Mesodermal cell (in vitro differentiated cells): ENCODE measurements at regions not wholly inside any gene's neighbourhood (a gene's known extent, or its start where the extent isn't known, plus 50 kb on each side); places are given as distances from the start of the nearest gene placed in this dataset.
"Not testable (repeated sequence)": the region's sequence is repeated elsewhere in the genome, so short reads cannot be mapped to it uniquely, and the experiment has no call there.

Experiments used
- H3K27ac ChIP-seq: 2 replicates; pipeline ENCODE4 v1.7.0; 2013; ENCODE audit warnings: mild to moderate bottlenecking, low read depth, low read length, moderate library complexity; ENCODE audit not compliant: severe bottlenecking
- H3K36me3 ChIP-seq: 2 replicates; pipeline ENCODE4 v1.7.1; 2013; ENCODE audit warnings: mild to moderate bottlenecking, low read length, moderate library complexity; ENCODE audit not compliant: control insufficient read depth, insufficient read depth
- H3K4me1 ChIP-seq: one replicate; pipeline ENCODE4 v1.7.1; 2013; ENCODE audit warnings: mild to moderate bottlenecking, low read length; ENCODE audit not compliant: insufficient read depth, control insufficient read depth, poor library complexity, severe bottlenecking
- H3K4me3 ChIP-seq: 2 replicates; pipeline ENCODE4 v1.7.0; 2013; ENCODE audit warnings: low read length, control low read depth, mild to moderate bottlenecking; ENCODE audit not compliant: insufficient read depth, poor library complexity, severe bottlenecking; ENCODE audit errors: extremely low read depth
- H3K9me3 ChIP-seq: 2 replicates; pipeline ENCODE4 v1.7.1; 2013; ENCODE audit warnings: mild to moderate bottlenecking, low read length, moderate library complexity; ENCODE audit not compliant: control insufficient read depth
- WGBS, 2 experiments: methylation state at CpG; one replicate each; pipeline ENCODE4 v1.1.5; 2013; ENCODE audit warnings: missing lambda C conversion rate in 2 of 2; ENCODE audit not compliant: insufficient coverage in 2 of 2; 5-methylcytosine and 5-hydroxymethylcytosine counted together

- no peaks in the 10 kb centered on the region for H3K9me3 ChIP-seq
- no peak overlapping the region for H3K4me3 ChIP-seq
- no peaks in the 10 kb centered on the region for H3K36me3 ChIP-seq
- no peaks in the 10 kb centered on the region for H3K4me1 ChIP-seq
- WGBS, 2 experiments = 67 to 100% methylated on average over 1 of the region's 1 CpG
- H3K27ac ChIP-seq = peak overlapping the region; percentile 36
Observed at GRCh38 chr12:13340149-13340548, 143.6 kb downstream of the EMP1 start.

GRCh38 chr12:13339538-13339937 is 143.0 kb downstream of the EMP1 start:
- H3K27ac ChIP-seq = peak overlapping the region; percentile 36
- WGBS, 2 experiments = 89 to 100% methylated on average over 1 of the region's 1 CpG
- H3K4me1 ChIP-seq = no peaks in the 10 kb centered on the region
- H3K36me3 ChIP-seq = no peaks in the 10 kb centered on the region
- no peaks in the 10 kb centered on the region for H3K9me3 ChIP-seq
- no peak overlapping the region for H3K4me3 ChIP-seq

- no peaks in the 10 kb centered on the region for H3K9me3 ChIP-seq
- H3K36me3 ChIP-seq = no peaks in the 10 kb centered on the region
- H3K4me3 ChIP-seq = no peak overlapping the region
- 90 to 100% methylated on average over 1 to 2 of the region's 4 CpGs for WGBS, 2 experiments
- H3K27ac ChIP-seq = no peak overlapping the region
- no peaks in the 10 kb centered on the region for H3K4me1 ChIP-seq
Observed at GRCh38 chr12:13339091-13339490, 142.6 kb downstream of the EMP1 start.

GRCh38 chr12:13337791-13338190 is 141.3 kb downstream of the EMP1 start:
- H3K4me3 ChIP-seq = no peak overlapping the region
- no peaks in the 10 kb centered on the region for H3K36me3 ChIP-seq
- H3K4me1 ChIP-seq = no peaks in the 10 kb centered on the region
- 76 to 78% methylated on average over 6 of the region's 6 CpGs for WGBS, 2 experiments
- no peak overlapping the region for H3K27ac ChIP-seq
- H3K9me3 ChIP-seq = no peaks in the 10 kb centered on the region

- WGBS, 2 experiments = 86 to 92% methylated on average over 3 to 4 of the region's 4 CpGs
- Histone ChIP-seq H3K4me1 (no peaks in the 10 kb centered on the region), H3K27ac (no peak overlapping the region), H3K4me3 (no peak overlapping the region), H3K9me3 (peaks cover 7% of the 10 kb centered on the region), H3K36me3 (no peaks in the 10 kb centered on the region)
Observed at GRCh38 chr12:13336216-13336615, 139.7 kb downstream of the EMP1 start.

GRCh38 chr12:13328535-13328934 is 132.0 kb downstream of the EMP1 start:
- WGBS, 2 experiments = 77 to 100% methylated on average over 1 to 2 of the region's 3 CpGs
- no peak overlapping the region for H3K4me3 ChIP-seq
- no peak overlapping the region for H3K27ac ChIP-seq
- peaks cover 7% of the 10 kb centered on the region for H3K9me3 ChIP-seq
- H3K4me1 ChIP-seq = no peaks in the 10 kb centered on the region
- H3K36me3 ChIP-seq = no peaks in the 10 kb centered on the region

GRCh38 chr12:13326076-13326475 is 129.6 kb downstream of the EMP1 start:
- 84 to 92% methylated on average over 2 to 4 of the region's 4 CpGs for WGBS, 2 experiments
- H3K9me3 ChIP-seq = no peaks in the 10 kb centered on the region
- no peak overlapping the region for H3K27ac ChIP-seq
- H3K36me3 ChIP-seq = no peaks in the 10 kb centered on the region
- H3K4me3 ChIP-seq = no peak overlapping the region
- H3K4me1 ChIP-seq = no peaks in the 10 kb centered on the region

- H3K9me3 ChIP-seq, H3K4me1 ChIP-seq, H3K4me3 ChIP-seq, H3K27ac ChIP-seq, H3K36me3 ChIP-seq: not testable (repeated sequence)
- no CpG with 5 or more reads among the region's 3 CpGs for WGBS, 2 experiments
Observed at GRCh38 chr12:13325037-13325436, 128.5 kb downstream of the EMP1 start.

GRCh38 chr12:13318231-13319015 is 121.9 kb downstream of the EMP1 start:
- WGBS, 2 experiments = 88 to 100% methylated on average over 1 of the region's 3 CpGs
- no peaks in the 10 kb centered on the region for H3K4me1 ChIP-seq
- no peak overlapping the region for H3K4me3 ChIP-seq
- H3K27ac ChIP-seq = no peak overlapping the region
- peaks cover 16% of the 10 kb centered on the region for H3K9me3 ChIP-seq
- no peaks in the 10 kb centered on the region for H3K36me3 ChIP-seq

GRCh38 chr12:13316587-13317246 is 120.2 kb downstream of the EMP1 start:
- Histone ChIP-seq H3K36me3 (no peaks in the 10 kb centered on the region), H3K4me1 (no peaks in the 10 kb centered on the region), H3K4me3 (no peak overlapping the region), H3K27ac (no peak overlapping the region), H3K9me3 (peaks cover 16% of the 10 kb centered on the region)
- WGBS, 2 experiments = 90 to 92% methylated on average over 4 to 5 of the region's 7 CpGs

- no peaks in the 10 kb centered on the region for H3K36me3 ChIP-seq
- H3K27ac ChIP-seq = no peak overlapping the region
- H3K9me3 ChIP-seq = peaks cover 16% of the 10 kb centered on the region
- no peaks in the 10 kb centered on the region for H3K4me1 ChIP-seq
- WGBS, 2 experiments = 95 to 100% methylated on average over 2 of the region's 2 CpGs
- no peak overlapping the region for H3K4me3 ChIP-seq
Observed at GRCh38 chr12:13313886-13314285, 117.4 kb downstream of the EMP1 start.
